Right atrium auricular region (tissue), 2 donors: ENCODE measurements at regions not wholly inside any gene's neighbourhood (a gene's known extent, or its start where the extent isn't known, plus 50 kb on each side); places are given as distances from the start of the nearest gene placed in this dataset.

Experiments used
- DNase-seq: peaks from one replicate; pipeline ENCODE4 v3.0.0-alpha.2; 2019; ENCODE audit warnings: low spot score
- H3K27ac ChIP-seq, 2 donors: fragments of 200-600 bp; sonication (generic); 1 replicate in 1 of 2; 2 replicates in 1 of 2; pipeline ENCODE4 v1.5.1; 2016 to 2019
- H3K27me3 ChIP-seq, 2 donors: fragments of 200-600 bp; sonication (generic); one replicate each; pipeline versions ENCODE4 v1.5.1 to v1.6.0; 2017 to 2019
- H3K36me3 ChIP-seq: fragments of 200-600 bp; sonication (generic); one replicate; pipeline ENCODE4 v1.5.1; 2016
- H3K4me1 ChIP-seq, 2 donors: fragments of 200-600 bp; sonication (generic); one replicate each; pipeline versions ENCODE4 v1.5.1 to v1.6.0; 2017 to 2019
- H3K4me3 ChIP-seq, 2 donors: fragments of 200-600 bp; sonication (generic); 1 replicate in 1 of 2; 2 replicates in 1 of 2; pipeline ENCODE4 v1.5.1; 2017 to 2019; ENCODE audit warnings: mild to moderate bottlenecking in 1 of 2, moderate library complexity in 1 of 2
- H3K9me3 ChIP-seq, 2 donors: fragments of 200-600 bp; sonication (generic); one replicate each; pipeline ENCODE4 v1.5.1; 2019
- CTCF ChIP-seq, 2 donors: fragments of 200-600 bp; sonication (generic); IDR thresholded peaks; one replicate each; pipeline ENCODE4 v1.5.1; 2019; ENCODE audit warnings: antibody characterized with exemption in 2 of 2

- Histone ChIP-seq H3K9me3 (no peaks in the 10 kb centered on the region), H3K4me3 (no peak overlapping the region), H3K27me3 (no peaks in the 10 kb centered on the region), H3K27ac (no peak overlapping the region), H3K4me1 (no peaks in the 10 kb centered on the region), H3K36me3 (no peaks in the 10 kb centered on the region)
- DNase-seq, result no peak
- TF ChIP-seq CTCF (IDR thresholded peaks at IDR 0.05), result no peak
Observed at GRCh38 chr11:23897453-23898286, 599.2 kb upstream of the LUZP2 start.

- Histone ChIP-seq H3K4me1 (no peaks in the 10 kb centered on the region), H3K9me3 (no peaks in the 10 kb centered on the region), H3K27ac (no peak overlapping the region), H3K4me3 (no peak overlapping the region), H3K36me3 (no peaks in the 10 kb centered on the region), H3K27me3 (no peaks in the 10 kb centered on the region)
- TF ChIP-seq CTCF (IDR thresholded peaks at IDR 0.05), result no peak
- no peak for DNase-seq
Observed at GRCh38 chr11:23903044-23903704, 593.7 kb upstream of the LUZP2 start.

- Histone ChIP-seq H3K27ac (no peak overlapping the region), H3K4me1 (no peaks in the 10 kb centered on the region), H3K27me3 (no peaks in the 10 kb centered on the region), H3K4me3 (no peak overlapping the region), H3K36me3 (no peaks in the 10 kb centered on the region), H3K9me3 (no peaks in the 10 kb centered on the region)
- DNase-seq, result no peak
- TF ChIP-seq CTCF (IDR thresholded peaks at IDR 0.05), result no peak
Observed at GRCh38 chr11:23919455-23919854, 577.4 kb upstream of the LUZP2 start.

GRCh38 chr11:23923357-23923756, 573.5 kb upstream of the LUZP2 start:
- H3K4me3 ChIP-seq, result no peak overlapping the region
- H3K4me1 ChIP-seq, result no peaks in the 10 kb centered on the region
- no peak for TF ChIP-seq CTCF (IDR thresholded peaks at IDR 0.05)
- H3K27me3 ChIP-seq, result no peaks in the 10 kb centered on the region
- no peaks in the 10 kb centered on the region for H3K9me3 ChIP-seq
- H3K36me3 ChIP-seq, result no peaks in the 10 kb centered on the region
- no peak for DNase-seq
- H3K27ac ChIP-seq, result no peak overlapping the region

- Histone ChIP-seq H3K36me3 (no peaks in the 10 kb centered on the region), H3K9me3 (no peaks in the 10 kb centered on the region), H3K4me1 (no peaks in the 10 kb centered on the region), H3K27ac (no peak overlapping the region), H3K4me3 (no peak overlapping the region), H3K27me3 (no peaks in the 10 kb centered on the region)
- no peak for TF ChIP-seq CTCF (IDR thresholded peaks at IDR 0.05)
- DNase-seq, result no peak
Observed at GRCh38 chr11:23924226-23924625, 572.6 kb upstream of the LUZP2 start.
